AG09319 (cell line): ENCODE measurements at regions not wholly inside any gene's neighbourhood (a gene's known extent, or its start where the extent isn't known, plus 50 kb on each side); places are given as distances from the start of the nearest gene placed in this dataset.

Experiments
- DNase-seq: peaks from one replicate; pipeline ENCODE4 v3.0.0-alpha.2; 2010; ENCODE audit warnings: low read depth; ENCODE audit errors: extremely low read depth
- TF ChIP-seq, protein P1 (sequence below): IDR thresholded peaks from 2 replicates; pipeline ENCODE4 v1.5.1; 2011; ENCODE audit warnings: low read depth, mild to moderate bottlenecking, inconsistent platforms, low read length, moderate library complexity

DNA sequence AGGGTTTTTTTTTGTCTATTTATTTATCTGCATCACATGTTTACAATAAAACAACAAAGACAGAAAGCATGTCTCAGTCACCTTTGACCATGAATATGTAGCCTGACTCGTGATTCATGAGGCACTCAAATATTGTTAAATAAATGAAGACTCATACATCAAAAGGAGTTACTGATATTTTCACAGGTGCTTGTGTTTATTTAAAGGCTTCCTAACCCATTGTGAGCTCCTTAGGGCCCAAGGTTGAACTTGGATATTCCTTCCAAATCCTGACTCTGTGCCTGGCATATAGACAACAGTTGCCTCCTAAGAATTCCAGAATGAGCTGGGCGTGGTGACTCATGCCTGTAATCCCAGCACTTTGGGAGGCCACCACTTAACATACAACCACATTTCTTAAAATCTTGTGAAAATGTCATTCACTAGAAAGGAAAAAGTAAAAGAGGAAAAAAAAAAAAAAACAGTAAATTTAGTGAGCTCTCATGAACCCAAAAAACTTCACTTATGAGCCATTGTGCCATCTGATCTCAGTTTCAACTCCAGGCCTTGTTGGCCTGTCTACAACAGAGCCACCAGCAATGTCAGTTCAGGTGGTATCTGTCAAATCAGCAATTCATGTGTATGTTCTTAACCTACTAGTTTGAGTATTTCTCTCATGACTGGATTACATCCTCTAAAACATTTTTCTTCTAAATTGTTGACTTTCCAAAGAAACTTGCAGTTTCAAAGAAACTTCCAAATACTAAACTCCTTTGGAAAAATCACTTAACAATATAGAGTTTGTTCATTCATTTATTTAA, 162.7 kb upstream of the MARCKS start:
- no peak for DNase-seq

DNA sequence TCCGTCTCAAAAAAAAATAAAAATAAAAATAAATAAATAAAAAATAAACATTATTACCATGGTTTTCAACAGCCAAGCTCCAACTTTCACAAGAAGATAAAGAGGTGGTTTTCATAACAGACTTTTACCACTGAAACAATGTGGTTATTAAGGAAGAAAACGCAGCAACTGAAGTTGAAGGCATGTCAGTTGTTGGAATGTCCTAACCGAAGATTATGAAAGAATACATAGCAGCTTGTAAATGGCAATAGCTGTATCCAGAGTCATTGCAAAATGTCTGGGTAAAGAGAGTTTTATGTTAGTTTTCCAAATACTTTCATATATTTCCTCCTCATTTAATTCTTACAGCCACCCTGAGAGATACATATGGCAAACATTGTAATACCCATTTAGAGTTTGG, 161.6 kb upstream of the MARCKS start:
- no peak for DNase-seq
- TF ChIP-seq, protein P1, sequence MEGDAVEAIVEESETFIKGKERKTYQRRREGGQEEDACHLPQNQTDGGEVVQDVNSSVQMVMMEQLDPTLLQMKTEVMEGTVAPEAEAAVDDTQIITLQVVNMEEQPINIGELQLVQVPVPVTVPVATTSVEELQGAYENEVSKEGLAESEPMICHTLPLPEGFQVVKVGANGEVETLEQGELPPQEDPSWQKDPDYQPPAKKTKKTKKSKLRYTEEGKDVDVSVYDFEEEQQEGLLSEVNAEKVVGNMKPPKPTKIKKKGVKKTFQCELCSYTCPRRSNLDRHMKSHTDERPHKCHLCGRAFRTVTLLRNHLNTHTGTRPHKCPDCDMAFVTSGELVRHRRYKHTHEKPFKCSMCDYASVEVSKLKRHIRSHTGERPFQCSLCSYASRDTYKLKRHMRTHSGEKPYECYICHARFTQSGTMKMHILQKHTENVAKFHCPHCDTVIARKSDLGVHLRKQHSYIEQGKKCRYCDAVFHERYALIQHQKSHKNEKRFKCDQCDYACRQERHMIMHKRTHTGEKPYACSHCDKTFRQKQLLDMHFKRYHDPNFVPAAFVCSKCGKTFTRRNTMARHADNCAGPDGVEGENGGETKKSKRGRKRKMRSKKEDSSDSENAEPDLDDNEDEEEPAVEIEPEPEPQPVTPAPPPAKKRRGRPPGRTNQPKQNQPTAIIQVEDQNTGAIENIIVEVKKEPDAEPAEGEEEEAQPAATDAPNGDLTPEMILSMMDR, result no peak

More for the DNA sequence above, 162.7 kb upstream of the MARCKS start:
- TF ChIP-seq, protein P1, result no peak

DNA sequence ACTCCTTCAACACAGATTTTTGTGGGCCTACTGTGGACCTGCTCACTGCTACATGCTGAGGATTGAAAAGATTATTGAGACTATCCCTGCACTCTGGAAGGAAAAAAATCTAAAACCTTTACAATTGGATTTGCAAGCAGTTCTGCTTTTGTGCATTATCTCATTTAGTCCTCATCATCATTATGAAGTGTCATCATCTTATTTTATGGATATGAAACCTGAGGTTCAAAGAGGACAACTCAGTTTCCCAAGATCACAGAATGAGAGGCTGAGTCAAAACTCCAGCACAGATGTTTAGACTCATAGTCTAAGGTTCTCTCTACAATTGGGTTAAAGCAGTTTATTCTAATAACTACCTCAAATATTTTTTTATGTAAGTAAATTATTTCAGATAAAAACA, 160.2 kb upstream of the MARCKS start:
- TF ChIP-seq, protein P1, result no peak
- DNase-seq, result no peak

DNA sequence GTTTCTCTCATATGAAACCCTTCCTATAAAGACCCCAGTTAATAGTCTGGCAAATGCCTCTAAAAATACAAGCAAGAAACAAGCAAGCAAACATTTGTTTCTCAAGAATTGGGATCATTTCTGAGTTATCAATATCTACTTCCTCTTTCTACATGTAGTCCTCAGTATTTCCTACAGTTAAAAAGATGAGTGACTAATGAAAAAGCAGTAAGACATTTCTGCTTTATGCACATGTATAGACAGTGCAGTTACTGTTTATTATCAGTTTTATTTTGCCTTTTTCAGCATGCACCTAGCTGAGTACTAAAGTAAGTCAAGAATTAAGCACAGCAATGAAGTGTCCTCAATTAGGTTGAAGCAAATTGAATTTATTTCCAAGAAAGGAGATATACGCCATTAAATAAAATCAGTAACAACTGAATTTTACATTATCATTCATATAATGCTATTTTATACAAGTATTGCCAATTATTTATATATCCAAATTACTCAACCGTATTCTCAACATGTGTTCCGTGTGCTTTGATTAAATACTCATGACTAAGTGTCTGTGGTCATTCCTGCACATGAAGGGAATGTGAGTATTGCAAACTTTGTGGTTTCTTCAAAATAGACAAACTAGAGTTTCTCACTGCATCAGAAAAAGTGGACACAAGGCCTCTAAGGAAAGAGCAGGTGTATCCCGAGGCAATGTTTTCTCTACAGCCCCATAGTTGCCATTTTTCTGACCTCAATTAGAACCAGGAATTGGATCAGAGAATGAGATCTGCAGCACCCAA, 159.3 kb upstream of the MARCKS start:
- TF ChIP-seq, protein P1, result no peak
- peak; percentile 79 for DNase-seq

DNA sequence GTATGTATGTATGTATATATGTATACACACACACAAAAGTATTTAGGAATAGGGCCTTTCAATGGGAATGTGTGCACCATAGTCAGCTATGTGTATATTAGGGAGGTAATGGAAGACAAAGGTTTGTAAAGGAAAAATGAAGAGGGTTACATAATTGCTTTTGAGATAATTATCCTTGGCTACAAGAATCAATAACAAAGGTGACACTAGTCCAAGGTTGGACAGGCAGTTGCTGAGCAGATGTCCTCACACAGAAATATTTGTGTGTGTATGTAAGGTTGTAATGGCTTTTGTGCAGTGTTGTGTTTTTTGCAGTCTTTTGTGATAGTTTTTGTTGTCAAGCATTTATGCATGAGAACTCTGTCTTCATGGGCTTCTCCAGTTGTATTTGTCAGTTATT, 157.9 kb upstream of the MARCKS start:
- no peak for DNase-seq
- TF ChIP-seq, protein P1, result no peak

DNA sequence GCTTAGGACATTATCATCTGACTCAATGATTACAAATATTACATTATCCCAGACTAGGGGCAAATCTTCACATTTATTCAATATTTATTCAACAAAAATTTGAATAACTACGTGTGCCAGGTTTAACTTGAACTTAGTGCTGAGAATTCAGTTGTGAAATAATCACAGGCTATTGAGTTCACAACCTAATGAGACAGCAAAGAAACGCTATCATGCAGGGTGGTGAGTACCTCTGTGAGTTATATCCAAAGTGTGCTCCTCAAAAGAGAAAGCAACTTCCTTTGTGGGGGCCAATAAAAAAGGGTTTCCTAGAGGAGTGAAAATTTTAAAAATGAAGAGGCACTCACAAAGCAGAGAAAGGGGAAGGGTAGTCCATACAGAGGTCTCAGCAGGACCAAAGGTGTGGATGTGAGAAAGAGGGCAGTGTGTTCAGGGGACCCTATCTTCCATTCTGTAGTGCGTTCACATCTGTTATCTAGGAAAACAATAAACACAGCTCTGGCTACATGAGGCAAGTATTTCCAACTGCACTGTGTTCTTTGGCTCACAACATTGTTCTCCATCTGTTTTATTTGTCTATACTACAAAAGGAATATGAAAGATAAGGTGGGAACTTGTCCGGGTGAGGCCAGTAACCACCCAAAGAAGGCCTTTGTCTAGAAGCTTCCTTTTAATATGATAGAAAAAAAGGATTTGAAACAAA, 155.4 kb upstream of the MARCKS start:
- no peak for DNase-seq
- TF ChIP-seq, protein P1, result no peak

DNA sequence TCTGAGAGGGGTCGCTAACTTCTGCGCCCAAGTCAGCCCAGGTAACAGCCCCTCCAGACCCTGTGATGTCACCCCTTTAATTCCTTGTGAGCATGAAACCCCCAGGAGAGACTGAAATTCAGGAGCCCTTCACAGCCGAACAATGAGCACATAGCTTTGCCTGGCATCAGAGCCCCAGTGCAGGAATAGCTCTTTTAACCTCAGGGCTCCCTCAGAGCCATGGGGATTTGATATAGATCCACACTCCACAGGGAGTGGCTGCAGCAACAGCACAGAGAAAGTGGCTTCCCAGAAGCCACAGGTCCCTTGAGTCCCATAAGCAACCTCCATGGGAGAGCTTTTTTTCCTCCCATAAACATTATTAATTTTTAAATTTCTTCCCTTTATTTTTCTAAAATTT, 150.0 kb upstream of the MARCKS start:
- TF ChIP-seq, protein P1, result no peak
- DNase-seq, result no peak
